Peyer's patch (tissue), 4 donors: ENCODE measurements at regions not wholly inside any gene's neighbourhood (a gene's known extent, or its start where the extent isn't known, plus 50 kb on each side); places are given as distances from the start of the nearest gene placed in this dataset.

Source experiments
- CTCF ChIP-seq, 6 experiments: fragments of 450-650 bp in 4 of 6; fragments of 200-600 bp in 2 of 6; sonication (generic) in 1 of 6; IDR thresholded peaks; one replicate each; pipeline ENCODE4 v1.5.1; 2017 to 2019; ENCODE audit warnings: antibody characterized with exemption in 6 of 6, mild to moderate bottlenecking in 3 of 6, moderate library complexity in 1 of 6
- POLR2A ChIP-seq, 2 donors: fragments of 450-650 bp; IDR thresholded peaks; one replicate each; pipeline ENCODE4 v1.5.1; 2017; ENCODE audit warnings: antibody characterized with exemption in 2 of 2, mild to moderate bottlenecking in 2 of 2, moderate library complexity in 2 of 2

GRCh38 chr15:66864086-66864830, 162.2 kb downstream of the SMAD6 start:
- TF ChIP-seq CTCF (IDR thresholded peaks at IDR 0.05) = no peak
- TF ChIP-seq POLR2A (IDR thresholded peaks at IDR 0.05) = no peak
